ENCODE measurements at regions not wholly inside any gene's neighbourhood (a gene's known extent, or its start where the extent isn't known, plus 50 kb on each side); places are given as distances from the start of the nearest gene placed in this dataset.

DNA sequence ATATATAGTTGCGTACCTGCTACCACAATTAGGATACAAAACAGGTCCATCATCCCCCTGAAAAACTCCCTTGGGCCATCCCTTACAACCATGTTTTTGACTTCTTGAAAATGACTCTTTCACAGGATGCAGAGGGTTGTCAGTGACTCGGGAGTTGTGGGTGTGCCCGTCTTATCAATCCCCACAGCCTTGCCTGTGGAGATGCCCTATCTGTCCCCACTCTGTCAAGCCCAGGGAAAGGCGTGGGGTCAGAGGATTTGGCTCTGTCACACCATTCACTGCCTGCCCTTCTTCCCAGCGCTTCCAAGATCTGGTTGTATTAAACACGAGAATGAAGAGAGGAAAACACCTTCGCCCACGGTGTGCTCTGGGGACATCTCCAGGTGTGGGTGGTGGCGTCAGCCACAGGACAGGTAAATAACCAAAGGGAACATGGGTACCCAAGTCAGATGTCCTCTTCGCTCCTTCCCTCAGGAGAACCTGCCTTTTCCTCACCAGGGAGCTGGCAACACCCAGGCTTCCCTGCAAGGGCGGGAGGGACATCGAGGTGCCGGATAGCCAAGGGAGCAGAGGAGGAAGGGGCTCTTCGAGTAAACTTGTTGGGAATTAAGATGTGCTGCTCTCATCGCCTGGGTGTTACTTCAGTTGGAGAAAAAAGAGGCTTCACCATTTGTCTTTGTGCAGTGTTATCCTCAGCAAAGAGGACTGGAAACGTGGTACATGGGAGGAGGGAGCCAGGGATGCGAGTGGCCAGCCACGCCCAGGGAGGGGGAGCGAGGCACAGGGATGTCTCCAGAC, 100.3 kb downstream of the B3GNT2 start (continued):
- TF ChIP-seq GATA2 (CRISPR knock-in tag; IDR thresholded peaks at IDR 0.05) (peak; percentile 90), MAFK (IDR thresholded peaks at IDR 0.05; ENCODE audit: low read length) (peak; percentile 14; the same call in 1 of the 2 replicates), MECOM (CRISPR knock-in tag; IDR thresholded peaks at IDR 0.05) (0 out of 2 replicates have a peak, but pooled peaks have one; percentile 35), SRF (CRISPR knock-in tag; IDR thresholded peaks at IDR 0.05) (0 out of 4 replicates have a peak, but pooled peaks of 1 of the 2 experiments have one; percentile 6), MTF1 (CRISPR knock-in tag; IDR thresholded peaks at IDR 0.05; ENCODE audit: borderline replicate concordance) (no peak), LARP7 (IDR thresholded peaks at IDR 0.05) (0 out of 2 replicates have a peak, but pooled peaks have one; percentile 21), YY1 (IDR thresholded peaks at IDR 0.05; ENCODE audit: borderline replicate concordance in 1 of 3, control insufficient read depth in 1 of 3, extremely low read depth in 1 of 3, insufficient read depth in 3 of 3, insufficient read length in 1 of 3, insufficient replicate concordance in 2 of 3, low read depth in 1 of 3, low read length in 2 of 3) (peak in 1 of 3 experiments; percentile 63), KDM1A (IDR thresholded peaks at IDR 0.05) (peak; percentile 67 to 79; a peak in 3 of 4 replicates), SRSF7 (optimal IDR thresholded peaks at IDR 0.05; ENCODE audit: low read depth, low read length) (no peak), ZFP1 (CRISPR knock-in tag; IDR thresholded peaks at IDR 0.05) (no peak), NONO (IDR thresholded peaks at IDR 0.05; ENCODE audit: low read depth in 2 of 2, low read length in 1 of 2) (peak in 1 of 2 experiments; percentile 67; a peak in 1 of 4 replicates), NFE2L1 (tag; IDR thresholded peaks at IDR 0.05; ENCODE audit: borderline replicate concordance, low read depth) (no peak), JUND (IDR thresholded peaks at IDR 0.05; ENCODE audit: borderline replicate concordance, low read depth, low read length) (peak; percentile 86), JUND (tag; IDR thresholded peaks at IDR 0.05; ENCODE audit: borderline replicate concordance, low read depth, low read length) (peak; percentile 75; the same call in 1 of the 3 replicates), ZNF354B (CRISPR knock-in tag; IDR thresholded peaks at IDR 0.05) (no peak), DPF2 (IDR thresholded peaks at IDR 0.05) (peak; percentile 97), ARHGAP35 (IDR thresholded peaks at IDR 0.05; ENCODE audit: partially characterized antibody) (no peak), ZNF584 (CRISPR knock-in tag; IDR thresholded peaks at IDR 0.05; ENCODE audit: low read depth) (0 out of 2 replicates have a peak, but pooled peaks have one; percentile 57), SMARCC2 (IDR thresholded peaks at IDR 0.05; ENCODE audit: low read depth) (peak; percentile 89), NCOA1 (IDR thresholded peaks at IDR 0.05; ENCODE audit: low read depth) (peak; percentile 64; the same call in 1 of the 2 replicates), MEF2D (tag; conservative IDR thresholded peaks at IDR 0.05; ENCODE audit: low read depth) (peak; percentile 55; the same call in 1 of the 2 replicates), RUNX1 (IDR thresholded peaks at IDR 0.05; ENCODE audit: low read depth) (peak; percentile 65; the same call in 1 of the 2 replicates), SUPT5H (IDR thresholded peaks at IDR 0.05) (peak; percentile 67), ARID1B (IDR thresholded peaks at IDR 0.05) (peak; percentile 98), SOX6 (IDR thresholded peaks at IDR 0.05) (peak; percentile 89), ZNF384 (IDR thresholded peaks at IDR 0.05; ENCODE audit: low read depth, low read length) (0 out of 2 replicates have a peak, but pooled peaks have one; percentile 15), IFI16 (CRISPR knock-in tag; IDR thresholded peaks at IDR 0.05) (no peak)
- TF ChIP-seq, protein P1, sequence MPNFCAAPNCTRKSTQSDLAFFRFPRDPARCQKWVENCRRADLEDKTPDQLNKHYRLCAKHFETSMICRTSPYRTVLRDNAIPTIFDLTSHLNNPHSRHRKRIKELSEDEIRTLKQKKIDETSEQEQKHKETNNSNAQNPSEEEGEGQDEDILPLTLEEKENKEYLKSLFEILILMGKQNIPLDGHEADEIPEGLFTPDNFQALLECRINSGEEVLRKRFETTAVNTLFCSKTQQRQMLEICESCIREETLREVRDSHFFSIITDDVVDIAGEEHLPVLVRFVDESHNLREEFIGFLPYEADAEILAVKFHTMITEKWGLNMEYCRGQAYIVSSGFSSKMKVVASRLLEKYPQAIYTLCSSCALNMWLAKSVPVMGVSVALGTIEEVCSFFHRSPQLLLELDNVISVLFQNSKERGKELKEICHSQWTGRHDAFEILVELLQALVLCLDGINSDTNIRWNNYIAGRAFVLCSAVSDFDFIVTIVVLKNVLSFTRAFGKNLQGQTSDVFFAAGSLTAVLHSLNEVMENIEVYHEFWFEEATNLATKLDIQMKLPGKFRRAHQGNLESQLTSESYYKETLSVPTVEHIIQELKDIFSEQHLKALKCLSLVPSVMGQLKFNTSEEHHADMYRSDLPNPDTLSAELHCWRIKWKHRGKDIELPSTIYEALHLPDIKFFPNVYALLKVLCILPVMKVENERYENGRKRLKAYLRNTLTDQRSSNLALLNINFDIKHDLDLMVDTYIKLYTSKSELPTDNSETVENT (CRISPR knock-in tag; IDR thresholded peaks at IDR 0.05): peak; percentile 34; the same call in 1 of the 2 replicates
